Natural killer cell (primary cell): ENCODE measurements at regions not wholly inside any gene's neighbourhood (a gene's known extent, or its start where the extent isn't known, plus 50 kb on each side); places are given as distances from the start of the nearest gene placed in this dataset.
A peak's percentile ranks its signal among the peaks of the same experiment; 100 is the strongest.

ENCODE experiments used
- ATAC-seq, 3 donors: fragments of 150-1000 bp in 2 of 3; fragments of 200-7000 bp in 1 of 3; cut with Tn5 transposase; 1 replicate in 1 of 3; 2 replicates in 2 of 3; pipeline ENCODE4 v1.10.0; 2021; ENCODE audit warnings: mild to moderate bottlenecking in 2 of 3, moderate library complexity in 2 of 3
- DNase-seq, 2 donors: peaks; one replicate each; pipeline versions ENCODE4 v3.0.0 to v3.0.0-alpha.2; 2013 to 2021; ENCODE audit warnings: mixed read lengths in 1 of 2
- H3K27ac ChIP-seq: one replicate; pipeline ENCODE4 v1.5.1; 2013; ENCODE audit warnings: mild to moderate bottlenecking, low read length
- H3K27me3 ChIP-seq: one replicate; pipeline ENCODE4 v1.6.1; 2013; ENCODE audit warnings: low read length; ENCODE audit not compliant: control insufficient read depth, insufficient read depth
- H3K36me3 ChIP-seq: one replicate; pipeline ENCODE4 v1.6.1; 2013; ENCODE audit warnings: low read length; ENCODE audit not compliant: control insufficient read depth, insufficient read depth
- H3K4me1 ChIP-seq: one replicate; pipeline ENCODE4 v1.6.1; 2013; ENCODE audit warnings: low read length; ENCODE audit not compliant: control insufficient read depth, insufficient read depth
- H3K4me3 ChIP-seq: one replicate; pipeline ENCODE4 v1.5.1; 2013; ENCODE audit warnings: low read length
- H3K9me3 ChIP-seq: one replicate; pipeline ENCODE4 v1.6.1; 2013; ENCODE audit warnings: low read length; ENCODE audit not compliant: control insufficient read depth, insufficient read depth
- H3K27ac Mint-ChIP-seq, 2 donors: one replicate each; pipeline ENCODE4 v1.8.0; 2022; ENCODE audit warnings: mild to moderate bottlenecking in 2 of 2, mixed read lengths in 2 of 2, moderate library complexity in 1 of 2
- H3K27me3 Mint-ChIP-seq, 2 donors: one replicate each; pipeline ENCODE4 v1.8.0; 2022; ENCODE audit warnings: low read depth in 2 of 2, mixed read lengths in 2 of 2
- H3K36me3 Mint-ChIP-seq: one replicate; pipeline ENCODE4 v1.8.0; 2022; ENCODE audit warnings: mixed read lengths
- H3K4me1 Mint-ChIP-seq, 2 donors: one replicate each; pipeline ENCODE4 v1.8.0; 2022; ENCODE audit warnings: mixed read lengths in 2 of 2
- H3K4me3 Mint-ChIP-seq: one replicate; pipeline ENCODE4 v1.8.0; 2022; ENCODE audit warnings: mild to moderate bottlenecking, moderate library complexity, mixed read lengths
- H3K9me3 Mint-ChIP-seq, 2 donors: one replicate each; pipeline ENCODE4 v1.8.0; 2022; ENCODE audit warnings: mixed read lengths in 2 of 2
- WGBS: methylation state at CpG from one replicate; pipeline ENCODE4 v1.1.7; 2013; ENCODE audit warnings: missing lambda C conversion rate; ENCODE audit not compliant: insufficient coverage; 5-methylcytosine and 5-hydroxymethylcytosine counted together
- intact Hi-C: fragments of 100-400 bp; cut with micrococcal nuclease; formaldehyde crosslinking; loops from one replicate; pipeline ENCODE4 v1.14.2; 2022
- TF ChIP-seq, protein P1 (sequence below): fragments of 200-600 bp; IDR thresholded peaks from one replicate; pipeline ENCODE4 v1.8.0; 2022; ENCODE audit warnings: antibody characterized with exemption

DNA sequence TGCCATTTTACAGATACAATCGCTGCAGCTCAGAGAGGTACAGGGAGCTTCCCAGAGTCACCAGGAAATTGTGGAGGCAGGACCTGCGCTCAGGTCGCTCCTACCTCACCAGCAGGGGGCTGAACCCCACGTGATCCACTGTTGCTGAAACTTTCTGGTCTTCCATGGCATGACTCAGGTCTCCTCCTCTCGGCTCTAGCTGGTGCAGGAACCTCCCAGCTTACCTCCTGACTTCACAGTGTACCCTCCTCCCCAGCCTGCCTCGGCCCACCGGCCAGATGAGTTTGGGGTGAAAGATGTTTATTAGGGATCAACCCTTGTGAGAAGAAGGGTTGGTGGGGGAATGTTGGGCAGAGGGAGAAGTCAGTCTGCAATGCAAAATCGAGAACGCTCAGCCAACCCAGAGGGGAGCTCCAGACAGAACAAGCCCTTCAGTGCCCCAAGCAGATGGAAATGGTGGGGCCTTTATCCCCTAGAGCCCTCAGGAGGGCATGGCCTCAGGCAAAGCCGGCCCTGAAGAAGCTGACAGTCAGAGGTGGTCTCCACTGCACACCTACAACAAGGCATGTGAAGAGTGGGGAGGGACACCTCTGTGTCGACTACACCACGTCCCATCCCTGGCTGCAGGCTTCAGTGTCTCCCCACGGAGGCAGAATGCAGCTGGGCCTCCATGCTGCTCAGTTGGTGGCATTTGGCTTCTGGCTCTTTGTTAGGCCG is 118.6 kb upstream of the PRR20G start:
- 75% methylated on average over 14 of the region's 14 CpGs for WGBS
- peaks cover 0 to 12% of the 10 kb centered on the region in 2 donors for H3K27me3 Mint-ChIP-seq

DNA sequence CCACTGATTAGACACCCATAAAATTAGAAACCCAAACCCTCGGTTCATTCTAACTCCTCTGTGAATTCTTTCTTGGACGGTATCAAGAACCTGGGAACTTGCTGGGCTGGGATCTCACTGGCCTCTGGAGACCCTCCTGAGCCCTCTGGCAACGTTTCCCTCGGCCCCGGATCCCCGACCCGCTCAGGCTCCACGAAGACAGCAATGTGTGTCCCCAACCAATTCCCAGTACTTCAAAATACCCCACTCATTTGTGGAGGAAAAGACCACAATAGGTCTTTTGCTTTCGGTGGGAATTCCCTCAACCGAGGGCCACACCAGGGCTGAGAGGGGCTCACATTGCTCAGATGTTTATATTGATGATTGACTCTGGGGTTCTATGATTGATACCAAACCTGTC is 117.9 kb upstream of the PRR20G start:
- H3K9me3 Mint-ChIP-seq = no peaks in the 10 kb centered on the region
- WGBS = 83% methylated on average over 10 of the region's 10 CpGs
- H3K4me1 Mint-ChIP-seq = no peaks in the 10 kb centered on the region
- Histone ChIP-seq H3K27ac (no peak overlapping the region), H3K4me1 (no peaks in the 10 kb centered on the region), H3K27me3 (no peaks in the 10 kb centered on the region), H3K36me3 (no peaks in the 10 kb centered on the region), H3K4me3 (no peak overlapping the region), H3K9me3 (no peaks in the 10 kb centered on the region)
- no peak overlapping the region for H3K4me3 Mint-ChIP-seq
- peaks cover 0 to 12% of the 10 kb centered on the region in 2 donors for H3K27me3 Mint-ChIP-seq
- no peaks in the 10 kb centered on the region for H3K36me3 Mint-ChIP-seq
- DNase-seq (no peak), ATAC-seq (no peak)
- no peak overlapping the region for H3K27ac Mint-ChIP-seq
- TF ChIP-seq, protein P1, sequence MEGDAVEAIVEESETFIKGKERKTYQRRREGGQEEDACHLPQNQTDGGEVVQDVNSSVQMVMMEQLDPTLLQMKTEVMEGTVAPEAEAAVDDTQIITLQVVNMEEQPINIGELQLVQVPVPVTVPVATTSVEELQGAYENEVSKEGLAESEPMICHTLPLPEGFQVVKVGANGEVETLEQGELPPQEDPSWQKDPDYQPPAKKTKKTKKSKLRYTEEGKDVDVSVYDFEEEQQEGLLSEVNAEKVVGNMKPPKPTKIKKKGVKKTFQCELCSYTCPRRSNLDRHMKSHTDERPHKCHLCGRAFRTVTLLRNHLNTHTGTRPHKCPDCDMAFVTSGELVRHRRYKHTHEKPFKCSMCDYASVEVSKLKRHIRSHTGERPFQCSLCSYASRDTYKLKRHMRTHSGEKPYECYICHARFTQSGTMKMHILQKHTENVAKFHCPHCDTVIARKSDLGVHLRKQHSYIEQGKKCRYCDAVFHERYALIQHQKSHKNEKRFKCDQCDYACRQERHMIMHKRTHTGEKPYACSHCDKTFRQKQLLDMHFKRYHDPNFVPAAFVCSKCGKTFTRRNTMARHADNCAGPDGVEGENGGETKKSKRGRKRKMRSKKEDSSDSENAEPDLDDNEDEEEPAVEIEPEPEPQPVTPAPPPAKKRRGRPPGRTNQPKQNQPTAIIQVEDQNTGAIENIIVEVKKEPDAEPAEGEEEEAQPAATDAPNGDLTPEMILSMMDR = no peak
- intact Hi-C loops = no loop called here

More for the DNA sequence above, 118.6 kb upstream of the PRR20G start:
- H3K36me3 Mint-ChIP-seq = no peaks in the 10 kb centered on the region
- Histone ChIP-seq H3K36me3 (no peaks in the 10 kb centered on the region), H3K9me3 (no peaks in the 10 kb centered on the region), H3K27me3 (no peaks in the 10 kb centered on the region), H3K4me3 (no peak overlapping the region), H3K4me1 (no peaks in the 10 kb centered on the region), H3K27ac (no peak overlapping the region)
- H3K9me3 Mint-ChIP-seq = no peaks in the 10 kb centered on the region
- no peak overlapping the region for H3K27ac Mint-ChIP-seq
- ATAC-seq = peak in 1 of 3 donors; percentile 19
- TF ChIP-seq, protein P1 = no peak
- intact Hi-C loops = no loop called here
- peak in 1 of 2 donors; percentile 8 for DNase-seq
- H3K4me1 Mint-ChIP-seq = no peaks in the 10 kb centered on the region
- H3K4me3 Mint-ChIP-seq = no peak overlapping the region

DNA sequence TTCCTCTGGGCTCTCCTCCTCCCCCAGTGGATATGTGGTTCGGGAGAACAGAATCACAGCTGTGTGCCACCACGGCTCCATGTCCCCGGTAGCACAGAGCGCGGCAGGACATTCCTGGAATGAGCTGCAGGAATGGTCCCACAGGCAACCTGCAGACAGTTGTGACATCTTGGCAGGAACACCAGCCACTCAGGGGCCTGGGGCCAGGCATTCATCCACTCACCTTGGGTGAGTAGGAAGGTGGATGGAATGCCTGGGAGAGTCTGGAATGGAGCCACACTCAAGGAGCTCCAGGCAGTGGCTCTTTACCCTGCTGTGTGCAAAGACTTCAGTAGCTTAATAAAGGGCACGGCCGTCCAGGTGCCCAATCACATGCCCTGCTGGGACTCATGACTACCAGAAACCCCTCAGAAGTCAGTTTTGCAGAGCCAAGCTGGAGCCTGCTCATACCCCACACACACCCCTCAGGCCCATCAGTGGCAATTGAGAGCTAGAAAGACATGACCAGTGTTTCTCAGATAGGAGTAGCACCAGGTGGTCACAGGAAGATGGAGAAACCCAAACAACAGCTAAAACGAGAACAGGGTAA is 117.3 kb upstream of the PRR20G start:
- Histone ChIP-seq H3K36me3 (no peaks in the 10 kb centered on the region), H3K27me3 (no peaks in the 10 kb centered on the region), H3K27ac (no peak overlapping the region), H3K9me3 (no peaks in the 10 kb centered on the region), H3K4me3 (no peak overlapping the region), H3K4me1 (no peaks in the 10 kb centered on the region)
- intact Hi-C loops = no loop called here
- H3K36me3 Mint-ChIP-seq = no peaks in the 10 kb centered on the region
- H3K27ac Mint-ChIP-seq = no peak overlapping the region
- H3K27me3 Mint-ChIP-seq = peaks cover 0 to 10% of the 10 kb centered on the region in 2 donors
- H3K4me3 Mint-ChIP-seq = no peak overlapping the region
- H3K4me1 Mint-ChIP-seq = no peaks in the 10 kb centered on the region
- H3K9me3 Mint-ChIP-seq = no peaks in the 10 kb centered on the region
- ATAC-seq = no peak
- WGBS = 66% methylated on average over 8 of the region's 8 CpGs
- DNase-seq = no peak
- TF ChIP-seq, protein P1 = no peak
